Islet of Langerhans (tissue), 1 donor: ENCODE measurements at regions not wholly inside any gene's neighbourhood (a gene's known extent, or its start where the extent isn't known, plus 50 kb on each side); places are given as distances from the start of the nearest gene placed in this dataset.

ENCODE experiments used
- FAIRE-seq: peaks from one replicate; lab custom pipeline; 2011; peaks lifted over from hg19 to GRCh38; lab: Jason Lieb, UNC

DNA sequence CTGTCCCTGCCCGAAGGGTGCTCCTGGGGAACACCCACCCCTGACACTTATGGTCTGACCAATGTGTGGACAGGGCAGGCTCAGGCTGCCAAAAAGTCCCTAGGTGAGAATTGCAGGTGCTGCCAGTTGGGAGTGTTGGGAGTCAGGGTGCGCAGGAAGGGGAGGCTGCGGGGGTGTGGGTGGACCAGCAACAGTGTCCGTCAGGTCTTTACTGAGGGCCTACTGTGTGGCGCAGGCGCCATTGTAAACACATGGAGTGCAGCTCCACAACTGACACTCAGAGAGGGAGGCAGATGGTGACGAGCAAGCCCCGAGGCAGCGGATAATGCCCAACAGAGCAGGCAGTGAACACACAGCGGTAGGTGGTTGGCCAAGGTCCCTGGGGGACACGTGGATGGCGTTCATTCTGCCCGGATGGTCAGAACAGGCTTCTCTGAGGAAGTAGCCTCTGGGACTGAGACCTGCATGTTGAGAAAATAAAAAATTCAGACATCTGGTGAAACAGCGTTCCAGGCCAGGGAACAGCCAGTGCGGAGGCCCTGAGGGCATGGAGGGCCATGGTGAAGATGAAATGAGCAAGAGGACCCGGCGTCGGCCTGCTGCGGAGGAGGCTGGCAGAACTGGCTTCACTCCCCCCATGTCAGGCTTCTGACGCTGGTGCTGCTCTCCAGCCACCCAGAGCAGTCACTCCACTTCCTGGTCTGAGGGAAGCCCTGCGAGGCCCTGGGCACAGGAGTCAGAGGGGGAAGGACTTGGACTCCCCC is 136.2 kb upstream of the ZBTB40 start:
- no peak for FAIRE-seq

DNA sequence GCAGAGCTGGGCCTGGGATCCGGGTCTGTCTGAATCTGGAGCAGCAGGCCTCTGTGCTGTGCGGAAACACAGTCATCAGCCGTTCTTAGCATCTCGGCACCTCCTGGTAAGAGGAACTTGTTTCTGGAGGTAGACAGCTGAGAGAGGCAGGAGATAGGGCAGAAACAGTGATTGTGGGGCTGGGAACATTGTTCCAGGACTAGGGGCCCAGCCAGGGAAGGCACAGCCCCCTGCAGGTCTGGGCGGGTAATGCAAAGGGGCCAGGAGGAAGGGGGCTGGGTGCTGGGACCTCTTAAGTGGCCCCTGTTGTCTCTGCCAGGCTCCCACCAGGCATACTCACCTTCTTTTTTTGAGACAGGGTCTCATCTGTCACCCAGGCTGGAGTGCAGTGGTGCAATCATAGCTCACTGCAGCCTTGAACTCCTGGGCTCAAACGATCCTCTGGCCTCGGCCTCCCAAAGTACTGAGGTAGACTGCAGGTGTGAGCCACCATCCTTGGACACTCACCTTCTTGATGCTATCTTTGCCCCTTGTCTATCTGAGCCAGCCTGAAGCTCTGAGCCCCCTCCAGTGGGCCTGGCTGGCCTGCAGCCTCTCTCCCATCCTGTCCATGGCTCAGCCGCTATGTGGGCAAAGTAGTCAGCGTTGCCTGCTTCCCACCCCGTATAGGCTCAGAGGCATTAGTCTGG is 134.3 kb upstream of the ZBTB40 start:
- FAIRE-seq, result no peak

DNA sequence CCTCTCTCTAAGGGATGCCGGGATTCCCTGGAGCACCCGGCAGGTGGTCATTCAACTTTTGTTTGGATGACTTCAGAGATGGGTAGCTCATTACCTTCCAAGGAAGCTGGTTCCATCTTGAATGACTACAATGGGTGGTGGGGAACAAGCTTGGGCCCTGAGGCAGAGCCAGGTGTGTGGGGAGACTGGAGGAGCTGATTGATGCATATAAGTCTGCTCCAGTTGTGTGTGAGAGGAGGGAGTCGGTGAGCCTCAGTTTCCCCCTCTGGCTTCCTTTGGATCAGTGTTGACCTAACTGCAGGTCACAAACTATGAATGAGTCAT is 133.8 kb upstream of the ZBTB40 start:
- no peak for FAIRE-seq

DNA sequence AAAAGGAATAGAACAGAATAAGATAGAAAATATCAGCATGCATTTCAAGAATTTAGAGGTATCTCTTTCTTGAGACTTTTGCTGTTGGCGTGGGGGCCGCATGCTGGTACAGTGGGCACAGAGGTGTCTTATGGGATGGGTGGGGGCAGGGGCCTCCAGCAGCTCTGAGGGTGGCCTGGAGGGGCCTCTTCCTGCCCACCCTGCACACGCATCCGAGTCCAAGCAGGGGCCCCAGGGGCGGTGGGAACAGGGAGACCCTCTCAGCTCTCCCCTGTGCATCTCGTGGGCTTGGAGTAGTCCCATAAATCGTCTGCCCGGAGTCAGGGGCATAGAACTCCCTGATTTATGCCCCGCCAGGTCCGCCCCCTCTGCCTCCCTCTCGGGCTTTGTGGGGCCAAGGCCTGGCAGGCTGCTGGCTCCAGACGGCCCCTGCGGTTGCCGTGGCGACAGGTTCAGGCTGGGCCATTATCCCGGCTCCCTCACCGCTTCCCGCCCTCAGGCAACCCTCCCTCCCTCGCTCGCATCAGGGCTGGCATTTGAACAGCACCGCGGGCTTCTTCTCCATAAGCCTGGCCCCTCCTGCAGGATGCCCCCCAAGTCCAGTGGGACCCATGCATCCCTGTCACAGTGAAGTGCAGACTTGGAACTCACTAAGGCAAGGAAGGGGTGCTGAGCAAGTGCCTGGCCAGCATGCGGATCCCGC is 133.2 kb upstream of the ZBTB40 start:
- FAIRE-seq, result no peak

DNA sequence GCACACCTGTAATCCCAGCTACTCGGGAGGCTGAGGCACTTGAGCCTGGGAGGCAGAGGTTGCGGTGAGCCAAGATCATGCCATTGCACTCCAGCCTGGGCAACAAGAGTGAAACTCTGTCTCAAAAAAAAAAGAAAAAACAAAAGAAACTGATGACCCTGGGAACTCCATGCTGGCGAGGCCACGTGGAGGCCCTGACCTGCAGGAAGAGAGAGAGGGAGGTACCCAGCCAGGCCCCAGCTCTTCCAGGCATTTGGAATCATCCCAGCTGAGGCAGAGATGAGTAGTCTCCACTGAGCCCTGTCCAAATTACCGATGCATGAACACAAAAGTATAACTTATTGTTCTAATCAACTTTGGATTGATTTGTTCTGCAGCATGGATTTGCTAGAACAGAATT is 132.0 kb upstream of the ZBTB40 start:
- no peak for FAIRE-seq

DNA sequence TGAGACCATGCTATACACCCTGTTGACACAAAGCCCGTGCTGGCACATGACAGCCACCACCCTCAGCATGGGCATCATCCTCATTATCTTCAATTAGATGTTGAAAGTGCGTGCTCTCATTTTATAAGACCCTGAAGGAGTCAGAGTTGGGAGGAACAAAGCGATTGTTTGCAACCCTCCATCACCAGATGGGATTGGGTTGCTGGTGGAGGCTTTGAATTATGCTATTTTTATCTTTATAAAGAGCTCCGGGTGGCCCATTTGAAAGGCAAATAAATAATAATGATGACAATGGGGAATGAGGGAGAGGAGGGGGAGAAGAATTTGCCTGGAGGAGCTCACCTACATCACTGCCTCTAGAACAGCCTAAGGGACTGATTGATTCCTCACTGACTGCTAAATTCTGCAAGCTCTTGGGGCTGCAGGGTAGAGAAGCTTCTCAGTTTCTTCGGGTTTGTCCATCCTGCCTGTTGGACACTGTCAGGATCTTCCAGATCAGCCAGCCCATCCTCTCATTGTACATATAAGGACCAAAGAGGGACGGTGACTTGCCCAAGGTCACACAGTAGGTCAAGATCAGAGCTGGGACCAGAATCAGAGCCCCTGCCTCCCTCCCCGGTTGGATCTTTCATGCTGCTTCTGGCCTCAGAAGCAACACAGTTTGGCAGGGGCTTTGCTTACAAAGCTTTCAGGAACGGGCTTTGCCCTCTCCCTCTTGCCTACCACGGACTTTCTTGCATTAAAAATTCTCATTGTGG is 130.9 kb upstream of the ZBTB40 start:
- FAIRE-seq, result no peak

DNA sequence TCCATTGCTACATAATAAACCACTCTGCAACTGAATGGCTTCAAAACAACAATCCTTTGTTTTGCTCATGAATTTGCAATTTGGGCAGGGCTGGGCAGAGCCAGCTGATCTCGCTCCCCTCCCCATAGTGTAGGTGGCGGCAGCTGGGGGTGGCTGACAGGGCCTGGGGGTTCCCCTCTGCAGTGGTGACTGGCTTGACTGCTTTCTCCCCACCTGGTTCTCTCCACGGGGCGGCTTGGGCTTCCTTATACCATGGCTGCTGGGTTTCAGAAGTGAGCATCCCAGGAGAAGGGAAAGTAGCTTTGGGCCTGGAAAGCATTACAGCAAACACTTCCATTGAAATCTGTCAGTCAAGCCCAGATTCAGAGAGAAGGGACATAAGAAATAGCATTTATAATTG is 129.7 kb upstream of the ZBTB40 start:
- no peak for FAIRE-seq

DNA sequence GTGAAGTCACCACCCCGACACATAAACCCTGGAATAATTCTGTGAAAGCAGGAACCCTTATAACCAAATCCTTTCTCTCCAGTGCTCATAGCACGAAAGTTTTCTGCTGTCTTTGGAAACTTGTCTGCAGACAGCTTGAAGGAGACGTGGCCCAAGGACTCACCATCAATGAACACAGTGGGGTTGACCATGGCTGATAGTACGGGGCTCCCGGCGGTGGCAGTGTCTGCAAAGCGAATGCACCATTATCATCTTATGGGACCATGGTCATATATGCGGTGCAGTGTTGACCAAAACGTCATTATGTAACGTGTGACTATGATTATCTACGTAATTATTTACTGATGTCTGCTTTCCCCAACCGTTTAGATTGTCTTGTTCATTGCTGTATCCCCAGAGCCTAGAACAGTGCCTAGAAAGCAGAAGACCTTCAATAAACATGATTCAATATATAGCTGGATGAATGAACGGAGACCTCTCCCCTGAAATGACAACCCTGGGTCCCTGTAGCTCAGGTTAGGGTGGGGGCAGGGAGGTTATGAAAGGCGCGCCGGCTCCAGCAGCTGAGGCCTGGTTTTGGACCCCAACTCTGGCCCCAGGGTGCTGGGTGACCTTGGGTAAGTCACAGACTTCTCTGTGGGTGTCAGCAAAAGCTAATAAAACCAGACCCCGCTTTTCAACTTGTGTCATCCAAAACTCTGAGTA is 128.4 kb upstream of the ZBTB40 start:
- no peak for FAIRE-seq

DNA sequence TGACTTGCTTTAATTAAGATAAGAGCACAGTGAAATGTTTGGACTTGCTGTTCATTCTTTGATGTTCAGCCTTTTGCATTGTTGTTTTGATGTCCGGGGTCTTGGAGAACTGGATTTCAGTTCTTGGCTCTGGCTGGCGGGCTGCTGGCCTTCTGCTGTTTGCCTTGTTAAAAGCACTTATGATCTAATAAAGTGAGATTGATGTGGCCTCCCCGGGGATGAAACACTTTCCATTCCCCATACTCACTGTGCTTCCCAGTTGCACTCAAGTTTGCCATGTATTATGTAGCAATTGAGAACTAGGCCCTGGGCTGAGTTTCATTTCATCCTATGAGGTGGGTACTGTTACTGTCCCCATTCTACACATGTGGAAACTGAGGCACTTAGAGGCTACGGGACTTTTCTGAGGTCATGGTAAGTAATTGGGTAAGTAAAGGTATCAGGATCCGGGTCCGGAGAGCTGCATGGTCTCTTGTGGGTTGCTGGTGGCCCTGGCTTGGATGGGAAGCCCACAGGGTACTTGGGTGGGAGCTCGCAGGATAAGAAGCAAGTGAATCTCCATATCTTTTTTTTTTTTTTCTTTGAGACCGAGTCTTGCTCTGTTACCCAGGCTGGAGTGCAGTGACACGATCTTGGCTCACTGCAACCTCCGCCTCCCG is 127.7 kb upstream of the ZBTB40 start:
- FAIRE-seq, result no peak

DNA sequence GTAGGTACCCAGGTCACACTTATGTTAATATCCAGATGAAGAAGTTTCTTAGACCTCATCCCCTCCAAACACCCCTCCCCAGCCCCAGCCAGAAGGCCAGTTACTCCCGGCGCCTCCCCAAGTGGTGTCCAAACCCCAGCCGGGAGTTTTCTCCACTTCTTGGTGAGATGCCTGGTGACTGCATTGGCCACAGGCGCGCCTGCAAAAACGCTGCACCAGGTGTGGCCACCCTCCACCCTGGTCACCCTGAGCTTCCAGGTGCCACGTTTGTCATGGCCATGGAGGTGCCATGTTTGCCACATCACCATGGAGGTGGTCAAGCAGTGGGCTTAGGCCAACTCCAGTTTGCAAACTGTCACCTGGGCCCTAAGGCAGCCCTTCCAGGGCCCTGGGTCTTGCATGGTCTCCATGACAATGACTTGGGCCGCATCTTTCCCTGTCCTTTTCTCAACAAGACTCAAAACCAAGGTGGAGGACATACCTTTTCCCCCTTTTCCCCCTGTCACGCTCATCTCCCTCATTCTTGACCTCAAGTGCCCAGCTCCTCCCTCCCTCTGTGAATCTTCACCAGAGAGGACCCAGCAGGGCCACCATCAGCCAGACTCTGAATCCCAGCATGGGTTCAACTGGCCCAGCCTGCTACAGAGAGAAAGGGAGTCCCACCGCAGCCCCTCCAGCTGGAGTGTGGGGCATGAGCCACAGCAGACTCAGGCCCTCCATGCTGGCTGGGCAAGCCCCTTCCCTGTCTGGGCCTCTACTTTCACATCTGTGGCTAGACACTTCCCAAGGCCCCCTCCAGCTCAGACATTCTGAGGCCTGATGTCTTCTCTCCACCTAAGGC is 125.9 kb upstream of the ZBTB40 start:
- no peak for FAIRE-seq

DNA sequence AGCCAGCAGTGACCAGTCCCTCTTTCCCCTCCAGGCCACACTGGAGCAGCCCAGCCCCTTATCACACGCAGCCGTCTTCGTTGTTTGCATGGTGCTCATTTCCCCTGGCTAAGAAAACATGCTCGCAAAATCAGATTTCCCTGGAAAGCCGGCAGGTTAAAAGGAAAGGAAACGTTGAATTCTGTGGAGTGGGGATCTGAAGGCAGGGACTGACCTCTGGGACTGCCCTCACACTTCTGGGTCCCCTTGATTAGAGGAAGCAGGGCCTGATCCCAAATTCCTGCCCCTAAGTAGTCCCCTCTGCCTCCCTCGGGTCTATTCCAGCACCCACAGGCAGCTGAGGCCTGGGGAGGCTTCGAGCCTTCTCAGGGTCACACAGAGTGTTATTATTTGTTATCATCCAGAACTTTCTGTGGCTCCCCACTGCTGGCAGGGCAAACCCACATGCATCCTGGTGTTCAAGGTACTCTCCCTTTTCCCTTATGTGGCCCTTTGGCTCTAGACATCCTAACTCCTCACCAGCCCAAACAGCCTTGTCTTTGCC is 125.2 kb upstream of the ZBTB40 start:
- FAIRE-seq, result no peak

DNA sequence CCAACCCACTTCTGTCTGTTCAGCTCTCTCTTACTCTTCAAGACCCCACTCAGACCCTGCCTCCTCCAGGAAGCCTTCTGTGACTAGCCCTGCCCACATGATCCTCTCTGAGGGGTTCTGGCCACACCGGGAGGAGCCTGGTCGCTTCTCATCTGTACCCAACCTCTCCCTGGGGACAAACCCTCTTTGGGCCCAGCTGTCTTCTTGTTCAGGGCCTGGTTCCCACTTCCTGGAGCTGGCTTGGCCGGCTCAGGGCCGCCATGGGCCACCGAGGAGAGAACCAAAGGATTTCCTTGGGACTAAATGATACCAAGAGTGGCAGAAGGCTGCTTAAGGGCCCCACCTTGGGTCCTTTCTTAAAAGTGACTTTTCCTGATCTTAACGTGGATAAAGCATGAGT is 124.7 kb upstream of the ZBTB40 start:
- no peak for FAIRE-seq

DNA sequence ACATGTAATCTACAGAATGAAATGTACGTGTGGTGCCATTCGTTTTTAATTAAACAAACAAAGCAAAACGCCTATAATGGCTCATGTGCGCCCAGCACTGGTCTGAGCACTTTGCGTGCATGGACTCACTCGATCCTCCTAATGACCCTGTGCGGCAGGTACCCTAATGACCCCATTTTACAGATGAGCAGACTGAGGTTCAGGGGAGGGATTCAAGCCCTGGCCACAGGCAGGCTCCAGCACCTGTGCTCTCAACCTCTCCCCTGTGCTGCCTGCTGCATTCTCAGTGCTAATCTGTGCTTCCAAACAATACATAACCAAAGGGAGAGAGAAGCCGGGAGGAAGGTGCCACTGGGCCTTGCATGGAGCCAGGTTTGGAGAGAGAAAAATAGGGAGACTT is 124.2 kb upstream of the ZBTB40 start:
- FAIRE-seq, result no peak

DNA sequence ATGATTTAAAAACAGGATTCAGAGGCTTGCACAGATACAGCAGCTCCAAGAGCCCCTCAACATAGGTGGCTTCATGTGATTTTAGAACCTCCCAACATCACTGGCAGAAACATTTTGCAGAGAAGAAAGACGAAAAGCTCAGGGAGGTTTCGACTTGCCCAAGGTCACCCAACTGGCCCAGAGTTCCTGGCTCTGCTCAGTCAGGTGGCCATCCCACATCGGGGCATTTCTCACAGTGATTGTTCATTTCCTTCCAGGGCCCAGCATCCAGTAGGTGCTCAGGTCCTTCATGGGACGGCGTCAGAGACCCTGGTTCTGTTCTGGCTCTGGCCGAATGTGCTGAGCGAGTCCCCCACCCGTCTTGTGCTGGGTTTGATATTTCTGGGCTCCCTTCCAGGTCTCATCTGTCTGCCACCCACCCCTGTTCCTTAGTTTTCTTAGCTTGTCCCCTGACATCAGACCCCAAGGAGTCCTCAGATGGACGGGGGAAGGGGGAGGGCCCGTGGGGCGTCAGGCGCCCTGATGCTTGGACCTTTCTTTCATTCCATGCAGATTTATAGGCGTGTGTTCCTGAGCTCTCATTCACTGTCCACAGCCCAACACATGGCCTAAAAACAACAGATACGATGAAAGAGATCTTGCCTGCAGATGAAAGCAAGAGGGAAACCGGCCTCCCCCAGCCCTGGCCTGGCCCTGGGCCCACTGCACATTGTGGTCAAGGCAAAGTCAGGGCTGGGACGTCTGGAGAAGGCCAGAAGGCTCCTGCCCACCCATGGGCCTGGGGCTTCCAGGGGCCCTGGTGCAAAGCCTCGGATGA is 123.1 kb upstream of the ZBTB40 start:
- FAIRE-seq, result no peak

DNA sequence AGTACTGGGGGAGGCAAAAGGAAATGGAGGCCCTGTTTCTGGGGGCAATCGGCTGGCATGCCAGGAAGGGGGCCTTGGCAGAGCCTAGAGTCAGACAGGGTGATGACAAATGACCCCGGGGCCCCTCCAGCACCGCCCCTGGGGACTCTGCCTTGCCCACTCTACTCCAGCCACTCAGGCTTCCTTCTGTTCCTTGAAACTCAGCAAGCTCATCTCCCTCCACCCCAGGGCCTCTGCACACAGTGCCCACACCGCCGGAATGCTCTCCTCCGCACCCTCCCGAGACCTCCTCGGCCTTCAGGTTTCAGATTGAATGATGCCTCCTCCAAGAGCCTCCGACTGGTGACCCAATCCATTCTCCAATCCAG is 122.5 kb upstream of the ZBTB40 start:
- no peak for FAIRE-seq

DNA sequence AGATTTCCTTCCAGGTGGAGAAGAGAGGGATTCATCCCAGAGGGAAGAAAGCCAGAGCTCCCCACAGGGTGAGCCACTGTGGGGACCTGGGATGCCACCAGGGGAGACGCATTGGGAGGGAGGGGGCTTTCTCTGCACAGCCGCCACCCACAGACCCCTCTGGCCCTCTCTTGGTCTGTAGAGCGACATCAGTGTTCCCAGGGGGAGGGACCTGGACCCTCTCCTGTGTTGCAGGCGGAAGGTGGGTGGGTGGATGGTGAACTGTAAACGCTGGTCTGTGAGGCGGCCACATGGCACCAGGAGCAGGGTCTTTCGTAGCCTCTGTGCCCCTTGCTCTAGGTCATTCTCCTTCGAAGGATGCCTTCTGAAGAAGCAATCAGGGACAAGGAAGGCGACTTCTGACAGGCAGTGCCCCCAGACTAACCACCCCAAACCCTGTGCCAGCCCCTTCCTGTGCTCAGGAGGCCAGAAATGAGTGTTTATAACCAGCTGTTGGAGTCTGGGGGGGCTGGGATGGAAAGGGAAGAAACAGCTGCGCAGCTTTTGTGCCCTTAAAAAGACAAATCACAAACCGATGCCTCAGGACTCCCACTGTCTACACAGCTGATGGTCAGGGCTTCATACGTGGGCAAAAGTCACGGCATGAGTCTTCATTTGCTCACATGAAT is 121.4 kb upstream of the ZBTB40 start:
- FAIRE-seq, result no peak

DNA sequence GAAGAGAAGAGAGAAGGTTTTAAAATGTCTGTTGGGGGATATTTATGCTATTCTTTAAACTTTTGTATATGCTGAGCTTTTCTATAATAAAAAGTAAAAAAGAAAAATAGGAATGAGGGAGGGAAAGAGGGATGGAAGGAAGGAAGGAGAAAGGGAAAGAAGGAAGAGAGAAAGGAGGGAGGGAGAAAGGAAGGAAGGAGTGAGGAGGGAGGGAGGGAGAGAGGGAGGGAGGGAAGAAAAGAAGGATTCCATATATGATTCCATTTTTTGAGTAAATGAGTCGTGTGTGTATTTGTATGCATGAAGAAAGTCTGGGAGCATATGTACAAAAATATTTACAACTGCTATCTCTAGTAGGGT is 120.9 kb upstream of the ZBTB40 start:
- FAIRE-seq, result no peak

DNA sequence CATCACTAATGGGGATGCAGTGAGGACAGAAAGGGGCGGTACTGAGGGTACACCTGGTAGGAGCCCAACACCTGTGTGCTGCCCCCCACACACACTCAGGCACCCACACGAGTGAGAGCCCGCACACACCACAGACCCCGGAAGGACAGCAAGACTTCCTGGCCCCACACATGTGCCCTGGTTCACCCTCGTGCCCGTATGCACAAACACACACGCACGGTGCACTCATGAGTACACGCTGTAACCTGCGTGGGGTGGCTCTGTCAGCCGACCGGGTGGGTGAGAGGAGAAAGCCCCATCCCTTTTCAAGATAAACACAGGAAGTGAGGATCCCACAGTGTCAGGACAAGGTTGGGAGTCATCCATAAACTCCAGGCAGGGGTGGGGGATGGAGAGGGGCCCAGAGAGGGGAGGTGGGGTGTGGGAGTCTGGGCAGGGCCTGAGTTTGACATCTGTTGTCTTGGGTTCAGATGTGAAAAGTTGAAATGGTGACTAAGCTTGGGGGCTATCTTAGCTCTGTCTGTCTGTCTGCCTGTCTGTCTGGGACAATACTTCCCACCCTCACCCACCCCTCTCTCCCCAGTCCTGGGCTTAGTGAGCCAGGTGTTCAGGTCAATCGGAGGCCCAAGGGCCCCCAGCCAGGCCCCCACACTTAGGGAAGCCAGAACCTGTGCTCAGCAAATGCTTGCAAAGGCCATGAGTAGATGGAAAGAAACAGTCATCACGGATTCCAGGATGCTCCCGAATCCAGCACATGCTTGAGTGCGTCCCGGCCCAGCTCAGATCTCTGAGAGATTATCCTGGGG is 119.8 kb upstream of the ZBTB40 start:
- no peak for FAIRE-seq

DNA sequence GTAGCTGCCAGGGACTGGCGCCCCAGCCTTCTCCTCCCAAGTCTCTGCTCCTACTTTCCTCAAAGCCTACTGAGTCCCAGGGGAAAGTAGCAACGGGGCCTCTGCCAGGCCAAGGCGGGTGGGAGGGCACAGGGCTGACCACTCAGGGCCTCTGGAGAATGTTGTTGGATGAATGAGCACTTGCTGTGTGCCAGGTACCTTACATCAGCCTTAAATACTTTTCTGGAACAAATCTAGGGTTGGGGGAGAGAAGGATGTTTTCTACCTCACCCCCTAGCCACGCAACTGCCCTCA is 119.3 kb upstream of the ZBTB40 start:
- no peak for FAIRE-seq
